WTC11 (cell line): ENCODE measurements at regions not wholly inside any gene's neighbourhood (a gene's known extent, or its start where the extent isn't known, plus 50 kb on each side); places are given as distances from the start of the nearest gene placed in this dataset.

Experiments
- ATF3 ChIP-seq: sonication (generic); formaldehyde crosslinking; conservative IDR thresholded peaks from 2 replicates; pipeline ENCODE4 v1.8.1; 2022; ENCODE audit warnings: mild to moderate bottlenecking, missing genetic modification reagents
- CTCF ChIP-seq: fragments of 200-600 bp; IDR thresholded peaks from 2 replicates; pipeline ENCODE4 v1.8.0; 2022; ENCODE audit warnings: antibody characterized with exemption
- E2F5 ChIP-seq: sonication (generic); formaldehyde crosslinking; IDR thresholded peaks from 2 replicates; pipeline ENCODE4 v1.8.1; 2022; ENCODE audit warnings: mild to moderate bottlenecking, moderate library complexity, missing genetic modification reagents
- ESRRA ChIP-seq: sonication (generic); formaldehyde crosslinking; IDR thresholded peaks from 2 replicates; pipeline ENCODE4 v1.8.1; 2022; ENCODE audit warnings: mild to moderate bottlenecking, missing genetic modification reagents, borderline replicate concordance
- GABPB1 ChIP-seq: sonication (generic); formaldehyde crosslinking; IDR thresholded peaks from 2 replicates; pipeline ENCODE4 v1.8.1; 2023; ENCODE audit warnings: mild to moderate bottlenecking, missing genetic modification reagents
- JUN ChIP-seq: sonication (generic); formaldehyde crosslinking; IDR thresholded peaks from 2 replicates; pipeline ENCODE4 v1.8.0; 2023; ENCODE audit warnings: mild to moderate bottlenecking, missing genetic modification reagents
- KAT7 ChIP-seq: sonication (generic); formaldehyde crosslinking; IDR thresholded peaks from 2 replicates; pipeline ENCODE4 v1.8.1; 2023; ENCODE audit warnings: missing genetic modification reagents, mild to moderate bottlenecking, borderline replicate concordance
- NR1H2 ChIP-seq: sonication (generic); formaldehyde crosslinking; IDR thresholded peaks from 2 replicates; pipeline ENCODE4 v1.9.0; 2021; ENCODE audit warnings: mild to moderate bottlenecking, moderate library complexity, missing genetic modification reagents
- NR3C1 ChIP-seq: sonication (generic); formaldehyde crosslinking; conservative IDR thresholded peaks from 2 replicates; pipeline ENCODE4 v1.8.1; 2023; ENCODE audit warnings: low read depth, mild to moderate bottlenecking, missing genetic modification reagents
- USF2 ChIP-seq: sonication (generic); formaldehyde crosslinking; IDR thresholded peaks from 2 replicates; pipeline ENCODE4 v1.8.1; 2023; ENCODE audit warnings: mild to moderate bottlenecking, missing genetic modification reagents, moderate library complexity
- ZNF512 ChIP-seq: sonication (generic); formaldehyde crosslinking; IDR thresholded peaks from 2 replicates; pipeline ENCODE4 v1.8.1; 2022; ENCODE audit warnings: missing genetic modification reagents, borderline replicate concordance

GRCh38 chr2:18814387-18814786 is 225.0 kb upstream of the NT5C1B start:
- TF ChIP-seq JUN (CRISPR knock-in tag): no peak
- no peak for TF ChIP-seq E2F5 (CRISPR knock-in tag)
- TF ChIP-seq GABPB1: no peak
- no peak for TF ChIP-seq ZNF512 (CRISPR knock-in tag)
- no peak for TF ChIP-seq NR1H2 (CRISPR knock-in tag)
- TF ChIP-seq CTCF: no peak
- TF ChIP-seq KAT7 (CRISPR knock-in tag): no peak
- TF ChIP-seq USF2 (CRISPR knock-in tag): no peak
- no peak for TF ChIP-seq ESRRA (CRISPR knock-in tag)
- no peak for TF ChIP-seq ATF3 (CRISPR knock-in tag)
- no peak for TF ChIP-seq NR3C1 (CRISPR knock-in tag)
